Small intestine (tissue), 7 donors: ENCODE measurements at regions not wholly inside any gene's neighbourhood (a gene's known extent, or its start where the extent isn't known, plus 50 kb on each side); places are given as distances from the start of the nearest gene placed in this dataset.
A peak's percentile ranks its signal among the peaks of the same experiment; 100 is the strongest.
"Not testable (repeated sequence)": the region's sequence is repeated elsewhere in the genome, so short reads cannot be mapped to it uniquely, and the experiment has no call there.

Experiments
- DNase-seq, 2 donors: peaks; one replicate each; pipeline versions ENCODE4 v3.0.0 to v3.0.0-alpha.2; 2013
- FAIRE-seq: peaks from 2 replicates; lab custom pipeline; 2012; peaks lifted over from hg19 to GRCh38; lab: Jason Lieb, UNC
- H3K27ac ChIP-seq, 3 donors: one replicate each; pipeline ENCODE4 v1.5.1; 2013; ENCODE audit warnings: low read length in 2 of 3, mild to moderate bottlenecking in 2 of 3, control low read depth in 1 of 3, inconsistent platforms in 1 of 3, low read depth in 1 of 3, moderate library complexity in 1 of 3
- H3K27me3 ChIP-seq, 3 donors: one replicate each; pipeline ENCODE4 v1.6.1; 2013; ENCODE audit warnings: low read length in 3 of 3, inconsistent platforms in 1 of 3; ENCODE audit not compliant: control insufficient read depth in 3 of 3, insufficient read depth in 3 of 3
- H3K36me3 ChIP-seq, 3 donors: one replicate each; pipeline ENCODE4 v1.6.1; 2013; ENCODE audit warnings: low read length in 3 of 3, inconsistent platforms in 1 of 3, low read depth in 1 of 3, mild to moderate bottlenecking in 1 of 3, moderate library complexity in 1 of 3; ENCODE audit not compliant: control insufficient read depth in 3 of 3, insufficient read depth in 2 of 3
- H3K4me1 ChIP-seq, 3 donors: one replicate each; pipeline ENCODE4 v1.6.1; 2013; ENCODE audit warnings: low read length in 2 of 3, inconsistent platforms in 1 of 3, low read depth in 1 of 3, mild to moderate bottlenecking in 1 of 3, moderate library complexity in 1 of 3; ENCODE audit not compliant: control insufficient read depth in 3 of 3, insufficient read depth in 2 of 3
- H3K4me3 ChIP-seq, 3 donors: one replicate each; pipeline ENCODE4 v1.5.1; 2013; ENCODE audit warnings: low read length in 3 of 3, control low read depth in 1 of 3, inconsistent platforms in 1 of 3, low read depth in 1 of 3, mild to moderate bottlenecking in 1 of 3, moderate library complexity in 1 of 3
- H3K9me3 ChIP-seq, 2 donors: one replicate each; pipeline ENCODE4 v1.6.1; 2013; ENCODE audit warnings: low read depth in 1 of 2, low read length in 1 of 2; ENCODE audit not compliant: control insufficient read depth in 2 of 2, insufficient read depth in 1 of 2
- WGBS, 3 donors: extraction: QIAGEN DNeasy Blood & Tissue Kit; methylation state at CpG; one replicate each; pipeline ENCODE4 v1.1.7; 2013; 5-methylcytosine and 5-hydroxymethylcytosine counted together
- donor health status: healthy with polysubstance abuse.
- donor health status: control.
- donor health status: control.
- donor health status: Bipolar disorder and iron deficiency.
- donor health status: healthy.

DNA sequence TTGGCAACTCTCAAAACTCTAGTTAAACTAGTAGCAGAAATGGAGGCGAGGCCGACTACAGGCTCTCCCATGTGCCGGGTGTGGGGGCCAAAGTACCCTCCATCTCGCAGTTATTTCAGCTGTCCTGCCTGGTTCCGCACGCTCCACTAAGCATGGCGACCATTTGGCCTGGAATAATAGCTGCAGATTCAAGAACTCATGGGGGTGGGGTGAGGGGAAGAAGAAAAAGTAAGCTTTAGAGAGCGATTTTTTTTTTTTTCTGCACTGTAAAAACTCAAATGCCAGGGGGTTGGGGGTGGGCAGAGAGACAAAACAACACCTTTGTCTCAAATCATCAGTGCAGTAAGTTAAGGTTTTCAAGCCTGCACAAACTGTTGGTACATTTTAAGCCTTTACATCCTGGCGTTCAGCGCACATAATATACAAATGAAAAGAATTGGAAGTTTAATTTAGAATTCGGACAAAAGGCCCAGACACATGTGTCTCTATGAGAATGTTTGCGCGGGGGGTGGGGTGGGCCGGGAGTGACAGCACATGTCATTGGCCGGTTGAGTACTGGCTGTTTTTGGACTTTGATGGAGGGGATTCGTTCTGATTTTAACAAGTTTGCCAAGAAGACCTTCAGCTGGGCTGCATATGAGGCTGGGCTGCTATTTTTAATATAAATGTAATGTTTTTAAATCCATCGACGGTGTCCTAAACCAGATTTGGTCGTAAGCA, 694.7 kb upstream of the SALL1 start:
- DNase-seq (no peak), FAIRE-seq (no peak)
- H3K27me3 ChIP-seq = no peaks in the 10 kb centered on the region
- no peaks in the 10 kb centered on the region for H3K4me1 ChIP-seq
- no peak overlapping the region for H3K27ac ChIP-seq
- no peaks in the 10 kb centered on the region for H3K36me3 ChIP-seq
- no peaks in the 10 kb centered on the region for H3K9me3 ChIP-seq
- no peak overlapping the region for H3K4me3 ChIP-seq
- WGBS, 3 donors = 74 to 84% (median 82%) methylated on average over 19 of the region's 19 CpGs

DNA sequence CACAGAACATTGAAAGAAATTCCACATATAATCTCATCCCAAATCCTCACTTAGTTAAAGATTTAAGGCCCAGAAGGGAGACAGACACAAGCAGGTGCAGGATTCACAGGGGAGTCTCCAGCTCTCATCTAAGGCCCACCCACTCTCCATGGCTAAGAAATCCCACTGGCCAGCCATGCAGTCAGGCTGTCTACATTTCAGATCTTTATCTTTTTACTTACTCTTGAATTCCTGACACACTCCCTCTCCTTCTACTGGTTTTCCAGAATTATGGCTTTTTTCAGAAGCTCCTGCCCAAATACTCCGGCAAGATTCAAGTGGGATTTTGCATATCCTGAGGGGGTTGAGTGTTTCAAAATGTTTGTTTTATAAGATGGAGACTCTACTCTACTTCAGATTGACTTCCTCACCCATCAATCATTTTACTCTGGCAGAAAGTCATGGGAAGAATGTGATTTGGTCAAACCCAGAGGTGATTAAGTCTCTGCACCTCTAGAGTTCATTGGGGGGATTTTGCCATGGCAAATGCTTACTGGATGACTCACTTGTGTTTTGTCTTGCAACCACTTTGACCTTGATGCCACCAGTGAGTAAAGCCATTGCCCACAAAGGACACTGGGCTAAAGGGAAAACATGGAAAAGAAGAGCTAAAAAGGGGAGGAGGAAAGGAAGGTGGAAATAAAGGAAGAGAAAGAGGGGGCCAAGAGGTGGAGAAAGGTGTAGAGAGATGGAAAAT, 688.8 kb upstream of the SALL1 start:
- no peaks in the 10 kb centered on the region for H3K27me3 ChIP-seq
- WGBS, 3 donors = 68 to 87% (median 73%) methylated on average over 1 of the region's 1 CpG

GRCh38 chr16:51834794-51835193, 683.7 kb upstream of the SALL1 start:
- Histone ChIP-seq H3K27ac (peak overlapping the region in 2 of 3 donors; percentile 66 to 67), H3K4me1 (no peaks in the 10 kb centered on the region), H3K36me3 (no peaks in the 10 kb centered on the region), H3K27me3 (no peaks in the 10 kb centered on the region), H3K9me3 (peaks cover 0 to 3% of the 10 kb centered on the region in 2 donors), H3K4me3 (no peak overlapping the region)
- FAIRE-seq (no peak), DNase-seq (no peak)
- 84 to 91% (median 86%) methylated on average over 3 of the region's 3 CpGs for WGBS, 3 donors

More for the DNA sequence above, 688.8 kb upstream of the SALL1 start:
- Histone ChIP-seq H3K9me3 (peaks cover 0 to 3% of the 10 kb centered on the region in 2 donors), H3K4me1 (no peaks in the 10 kb centered on the region), H3K36me3 (no peaks in the 10 kb centered on the region), H3K27ac (no peak overlapping the region), H3K4me3 (no peak overlapping the region)
- FAIRE-seq = no peak
- DNase-seq = no peak

DNA sequence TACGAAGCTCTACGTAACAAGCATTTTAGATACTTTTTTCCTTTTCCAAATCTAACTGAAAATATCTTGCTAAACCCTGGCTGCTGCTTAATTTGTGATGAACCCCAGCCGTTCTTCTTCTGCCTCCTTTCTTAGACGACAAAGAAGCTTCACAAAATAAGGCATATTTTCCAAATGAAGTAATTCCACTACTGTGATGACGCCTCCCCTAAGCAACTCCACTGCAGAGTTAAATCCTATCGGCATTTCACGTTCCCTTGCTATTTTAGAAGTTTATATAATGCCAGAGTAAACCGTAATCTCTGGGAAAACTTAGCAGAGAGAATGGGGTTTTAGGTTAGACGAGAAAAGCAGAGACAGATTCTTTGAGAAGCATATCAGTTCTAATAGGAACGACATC, 683.1 kb upstream of the SALL1 start:
- no peaks in the 10 kb centered on the region for H3K27me3 ChIP-seq
- no peak overlapping the region for H3K4me3 ChIP-seq
- peaks cover 0 to 3% of the 10 kb centered on the region in 2 donors for H3K9me3 ChIP-seq
- no peak for FAIRE-seq
- WGBS, 3 donors = 62 to 86% (median 81%) methylated on average over 10 of the region's 10 CpGs
- peak overlapping the region in 2 of 3 donors; percentile 48 to 77 for H3K27ac ChIP-seq
- H3K36me3 ChIP-seq = no peaks in the 10 kb centered on the region
- H3K4me1 ChIP-seq = no peaks in the 10 kb centered on the region
- DNase-seq = peak in 1 of 2 donors; percentile 21

DNA sequence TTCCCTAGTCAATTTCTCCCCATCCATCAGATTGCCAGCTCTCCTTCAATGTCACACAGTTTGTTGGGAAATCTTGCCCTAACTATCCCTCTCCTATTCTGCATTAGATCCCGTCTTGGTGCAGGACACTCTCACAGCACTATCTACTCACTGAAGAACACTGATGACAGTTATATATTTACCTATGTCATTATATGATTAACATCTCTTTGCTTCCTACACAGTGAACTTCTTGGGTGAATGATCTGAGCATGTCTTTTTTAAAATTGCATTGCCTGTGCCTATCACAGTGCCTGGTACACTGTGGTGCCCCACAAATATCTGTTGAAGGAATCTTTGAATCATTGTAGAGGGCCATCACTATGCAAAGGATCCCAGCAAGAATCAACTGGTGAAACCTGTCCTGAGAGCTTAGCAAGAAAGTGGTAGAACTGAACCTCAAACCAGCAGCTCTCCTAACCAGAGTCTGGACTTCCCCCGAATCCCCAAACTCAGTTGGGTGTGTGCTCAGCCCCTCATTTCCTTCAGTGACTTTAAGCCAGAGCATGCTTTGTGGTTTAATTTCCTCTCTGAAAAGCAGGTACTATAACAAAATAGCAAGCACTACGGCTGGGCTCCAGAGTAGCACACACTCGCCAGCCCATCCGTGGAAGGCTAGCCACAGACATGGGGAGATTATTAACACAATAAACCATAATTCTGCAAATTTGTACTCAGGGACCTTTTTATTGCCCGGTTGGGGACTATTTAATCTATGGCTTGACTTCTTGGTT, 680.7 kb upstream of the SALL1 start:
- 25 to 65% (median 44%) methylated on average over 6 of the region's 6 CpGs for WGBS, 3 donors
- no peak overlapping the region for H3K27ac ChIP-seq
- H3K4me1 ChIP-seq = no peaks in the 10 kb centered on the region
- DNase-seq = no peak
- H3K9me3 ChIP-seq = peaks cover 0 to 3% of the 10 kb centered on the region in 2 donors
- no peak for FAIRE-seq
- no peak overlapping the region for H3K4me3 ChIP-seq
- H3K36me3 ChIP-seq = no peaks in the 10 kb centered on the region
- H3K27me3 ChIP-seq = no peaks in the 10 kb centered on the region

DNA sequence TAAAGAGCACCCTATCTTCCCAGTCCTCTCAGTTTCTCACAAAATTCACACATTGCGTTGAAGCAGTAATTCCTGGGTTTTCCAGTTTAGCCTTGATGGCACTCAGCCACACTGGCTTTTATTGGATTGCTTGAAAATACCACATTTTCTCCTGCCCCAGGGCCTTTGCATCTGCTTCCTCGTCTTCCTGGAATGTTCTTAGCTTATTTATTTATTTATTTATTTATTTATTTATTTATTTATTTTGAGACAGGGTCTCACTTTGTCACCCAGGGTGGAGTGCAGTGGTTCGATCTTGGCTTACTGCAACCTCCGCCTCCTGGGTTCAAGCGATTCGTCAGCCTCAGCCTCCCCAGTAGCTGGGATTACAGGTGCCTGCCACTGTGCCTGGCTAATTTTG, 680.0 kb upstream of the SALL1 start:
- not testable (repeated sequence) for H3K27me3 ChIP-seq, H3K36me3 ChIP-seq, DNase-seq, H3K9me3 ChIP-seq, FAIRE-seq, H3K4me3 ChIP-seq, H3K27ac ChIP-seq, H3K4me1 ChIP-seq
- 87 to 91% (median 89%) methylated on average over 6 of the region's 6 CpGs for WGBS, 3 donors

GRCh38 chr16:51825779-51826178, 674.7 kb upstream of the SALL1 start:
- no peaks in the 10 kb centered on the region for H3K36me3 ChIP-seq
- no peaks in the 10 kb centered on the region for H3K9me3 ChIP-seq
- FAIRE-seq (no peak), DNase-seq (no peak)
- WGBS, 3 donors = 33 to 70% (median 59%) methylated on average over 2 of the region's 2 CpGs
- no peaks in the 10 kb centered on the region for H3K4me1 ChIP-seq
- no peak overlapping the region for H3K27ac ChIP-seq
- no peak overlapping the region for H3K4me3 ChIP-seq
- no peaks in the 10 kb centered on the region for H3K27me3 ChIP-seq

DNA sequence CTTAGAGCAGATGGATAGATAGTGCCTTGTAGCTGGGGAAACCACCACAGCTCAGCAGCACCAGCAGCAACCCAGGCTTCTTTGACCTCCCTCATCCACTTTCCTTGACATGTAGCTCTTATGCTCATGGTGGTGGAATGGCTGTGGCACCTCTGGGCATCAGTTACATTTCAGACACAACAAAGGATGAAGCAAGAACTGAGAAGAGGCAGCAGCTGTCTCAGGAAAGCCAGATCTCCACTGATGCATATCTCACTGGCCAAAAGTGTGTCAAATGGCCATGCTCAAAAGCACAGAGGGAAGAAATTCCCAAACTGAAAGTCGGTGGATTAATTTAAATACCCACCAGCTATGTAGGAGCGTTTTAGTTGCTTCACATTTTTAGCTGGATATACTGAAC, 671.4 kb upstream of the SALL1 start:
- Histone ChIP-seq H3K36me3 (no peaks in the 10 kb centered on the region), H3K27ac (no peak overlapping the region), H3K9me3 (no peaks in the 10 kb centered on the region), H3K27me3 (no peaks in the 10 kb centered on the region), H3K4me1 (no peaks in the 10 kb centered on the region), H3K4me3 (no peak overlapping the region)
- DNase-seq (no peak), FAIRE-seq (no peak)
- WGBS, 3 donors = 67 to 74% (median 69%) methylated on average over 2 of the region's 2 CpGs
